ENCODE measurements at regions not wholly inside any gene's neighbourhood (a gene's known extent, or its start where the extent isn't known, plus 50 kb on each side); places are given as distances from the start of the nearest gene placed in this dataset.
"Not testable (repeated sequence)": the region's sequence is repeated elsewhere in the genome, so short reads cannot be mapped to it uniquely, and the experiment has no call there.

- H2BK120ac ChIP-seq (replicated peaks; ENCODE audit: low read depth, low read length); H3K79me1 ChIP-seq (ENCODE audit: low read depth, low read length); H3K56ac ChIP-seq (replicated peaks; ENCODE audit: insufficient read length, low read depth, low read length); H3K18ac ChIP-seq (ENCODE audit: extremely low read depth, low read length); POLR2A ChIA-PET (ENCODE audit: partially characterized antibody); H3K23ac ChIP-seq (ENCODE audit: insufficient read length); H2AFZ ChIP-seq (ENCODE audit: low read length); H3K14ac ChIP-seq (ENCODE audit: insufficient read length); H4K91ac ChIP-seq (replicated peaks; ENCODE audit: insufficient read length, low read length); H3K27me3 ChIP-seq (replicated peaks in 1 of 4; ENCODE audit: control insufficient read depth in 3 of 4, extremely low read depth in 1 of 4, insufficient read depth in 3 of 4, low read length in 3 of 4); H3K9ac ChIP-seq (replicated peaks in 1 of 4; ENCODE audit: extremely low read depth in 1 of 4, low read depth in 3 of 4, low read length in 3 of 4); H3K4me1 ChIP-seq (replicated peaks in 1 of 4; ENCODE audit: control insufficient read depth in 3 of 4, insufficient read depth in 4 of 4, low read length in 3 of 4); DNase-seq (ENCODE audit: low read depth in 1 of 2, low spot score in 2 of 2); H3K4me3 ChIP-seq (ENCODE audit: extremely low read depth in 1 of 4, insufficient read depth in 2 of 4, low read depth in 3 of 4, low read length in 4 of 4); H3K27ac ChIP-seq (ENCODE audit: low read depth, low read length); FAIRE-seq; H2AK5ac ChIP-seq (ENCODE audit: low read depth, low read length); H4K20me1 ChIP-seq (replicated peaks in 1 of 2; ENCODE audit: control insufficient read depth in 1 of 2, insufficient read depth in 2 of 2, low read length in 2 of 2); H4K5ac ChIP-seq (ENCODE audit: insufficient read length, low read depth, low read length); H3K9me3 ChIP-seq (ENCODE audit: insufficient read depth in 2 of 2, low read depth in 1 of 2, low read length in 1 of 2); H2BK5ac ChIP-seq (ENCODE audit: low read depth, low read length); H3K4ac ChIP-seq (replicated peaks; ENCODE audit: insufficient read length, low read depth, low read length); H2BK12ac ChIP-seq (ENCODE audit: low read depth, low read length); H2BK15ac ChIP-seq (ENCODE audit: low read length); H3K79me2 ChIP-seq (ENCODE audit: control insufficient read depth in 1 of 2, insufficient read depth in 2 of 2, low read length in 2 of 2); H3K4me2 ChIP-seq (ENCODE audit: insufficient read depth in 1 of 2, low read depth in 2 of 2, low read length in 2 of 2); H4K8ac ChIP-seq (ENCODE audit: extremely low read depth, insufficient read depth, low read length); H3K36me3 ChIP-seq (ENCODE audit: control insufficient read depth in 2 of 4, insufficient read depth in 4 of 4, low read length in 3 of 4); H3K23me2 ChIP-seq (ENCODE audit: low read depth, low read length); H2BK20ac ChIP-seq (ENCODE audit: low read length): not testable (repeated sequence)
- WGBS, 2 experiments (ENCODE audit: extremely low coverage in 1 of 2, insufficient coverage in 1 of 2, insufficient read length in 1 of 2, insufficient replicate concordance in 2 of 2, low coverage in 1 of 2, low lambda C conversion rate in 2 of 2, missing lambda C conversion rate in 1 of 2), result 92% methylated on average over 3 of the region's 3 CpGs; no CpG with 5 or more reads in 1 of the 2 experiments
- CTCF ChIA-PET (ENCODE audit: partially characterized antibody), result interaction anchor here (1.4 to 2.0 kb wide), 2 partner anchors 65 to 92 kb away, joined by 3 to 6 read pairs; no protein-coding TSS in a partner anchor
Observed at GRCh38 chr20:40889266-40889665, 139.4 kb upstream of the TOP1 start.
